HG03439 (cell line): ENCODE measurements at regions not wholly inside any gene's neighbourhood (a gene's known extent, or its start where the extent isn't known, plus 50 kb on each side); places are given as distances from the start of the nearest gene placed in this dataset.

ENCODE experiments used
- ATAC-seq: cut with Tn5 transposase; IDR thresholded peaks from one replicate; pipeline ENCODE4 v1.9.1; 2021; ENCODE audit warnings: mild to moderate bottlenecking, moderate library complexity; ENCODE audit not compliant: unreplicated experiment

- no peak for ATAC-seq
Observed at GRCh38 chr12:98453492-98453891, 61.9 kb upstream of the TMPO start.

- no peak for ATAC-seq
Observed at GRCh38 chr12:98456041-98456440, 59.3 kb upstream of the TMPO start.

GRCh38 chr12:98456576-98457573 is 58.5 kb upstream of the TMPO start:
- ATAC-seq, result peak; percentile 85

- no peak for ATAC-seq
Observed at GRCh38 chr12:98464190-98464589, 51.2 kb upstream of the TMPO start.

- ATAC-seq, result no peak
Observed at GRCh38 chr12:98465505-98465904, 49.9 kb upstream of the TMPO start.
